ENCODE measurements at regions not wholly inside any gene's neighbourhood (a gene's known extent, or its start where the extent isn't known, plus 50 kb on each side); places are given as distances from the start of the nearest gene placed in this dataset.

DNA sequence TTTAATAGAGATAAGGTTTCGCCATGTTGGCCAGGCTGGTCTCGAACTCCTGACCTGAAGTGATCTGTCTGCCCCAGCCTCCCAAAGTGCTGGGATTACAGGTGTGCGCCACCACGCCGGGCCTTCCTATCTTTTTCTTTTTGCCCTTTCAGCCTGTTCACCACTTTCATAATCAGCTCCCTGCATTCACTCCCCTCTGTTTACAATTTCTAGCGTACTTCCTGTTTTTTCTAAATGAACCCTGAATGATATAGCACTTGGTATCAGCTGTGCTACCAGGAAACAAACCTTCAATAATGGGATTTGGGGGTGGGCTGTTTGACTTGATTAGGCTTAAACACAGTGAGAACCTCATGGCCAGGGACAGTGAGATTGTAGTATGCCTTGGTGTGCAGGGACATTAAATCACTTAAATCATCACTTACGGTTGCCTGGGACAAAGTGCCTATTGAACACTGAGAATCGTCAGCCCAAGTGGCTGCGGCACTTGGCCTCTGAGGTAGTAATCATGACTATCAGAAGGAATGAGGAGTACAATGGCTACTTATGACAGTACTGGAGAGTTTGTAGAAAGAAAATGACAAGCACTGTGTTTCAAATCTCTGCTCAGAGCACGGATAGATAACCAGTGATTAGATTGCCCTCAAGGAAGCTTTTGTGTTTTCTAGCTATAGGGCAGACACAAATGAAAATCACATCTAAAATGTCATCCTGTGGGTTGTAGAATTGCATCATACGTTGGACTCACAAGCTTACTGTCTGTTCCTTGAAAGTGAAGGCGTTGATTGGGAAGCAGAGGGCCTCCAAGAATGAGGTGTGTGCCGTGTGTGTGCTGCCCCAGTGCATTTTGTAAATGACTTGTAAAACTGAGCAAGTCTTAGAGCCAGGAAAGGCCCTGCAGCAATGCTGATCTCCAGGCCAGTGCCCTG, 661.8 kb downstream of the MATN1 start:
- DNase-seq = no peak

- DNase-seq = no peak
Observed at GRCh38 chr1:30060738-30061137, 662.6 kb downstream of the MATN1 start.

DNA sequence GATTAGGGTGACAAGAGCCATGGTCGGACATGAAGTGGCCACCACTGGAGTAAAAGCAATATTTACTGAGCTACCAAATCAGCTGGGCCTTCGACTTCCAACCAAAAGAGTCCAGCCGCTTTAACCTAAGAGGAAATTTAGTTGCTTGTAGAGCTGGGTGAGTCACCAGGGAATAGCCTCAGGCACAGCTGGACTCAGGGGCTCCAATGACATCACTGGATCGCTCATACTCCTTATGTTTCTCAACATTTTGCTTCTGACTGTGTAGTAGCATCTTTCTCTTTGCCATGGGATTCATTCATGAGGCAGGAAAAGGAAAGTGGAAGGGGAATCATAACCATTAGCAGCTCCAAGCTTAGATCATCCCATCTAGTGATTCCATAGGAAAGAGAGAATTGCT, 664.4 kb downstream of the MATN1 start:
- DNase-seq = no peak

DNA sequence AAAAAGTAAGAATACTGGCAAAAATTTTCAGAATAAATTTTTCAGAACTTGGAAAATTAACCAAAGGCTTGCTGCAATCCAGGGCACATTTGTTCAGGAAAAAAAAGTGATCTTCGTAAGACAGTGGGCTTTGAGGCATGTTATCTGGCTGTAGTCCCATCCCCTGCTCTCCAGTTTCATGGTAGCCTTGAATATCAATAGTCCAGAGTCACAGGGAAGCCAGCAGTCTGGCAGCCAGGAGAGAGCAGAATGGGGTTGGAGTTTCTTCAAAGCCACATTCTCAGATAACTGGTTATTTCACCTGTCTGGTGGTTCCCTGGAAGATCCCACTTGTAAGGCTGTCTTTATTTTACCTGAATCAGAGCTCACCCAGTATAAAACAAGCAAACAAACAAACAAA, 669.3 kb downstream of the MATN1 start:
- no peak for DNase-seq

DNA sequence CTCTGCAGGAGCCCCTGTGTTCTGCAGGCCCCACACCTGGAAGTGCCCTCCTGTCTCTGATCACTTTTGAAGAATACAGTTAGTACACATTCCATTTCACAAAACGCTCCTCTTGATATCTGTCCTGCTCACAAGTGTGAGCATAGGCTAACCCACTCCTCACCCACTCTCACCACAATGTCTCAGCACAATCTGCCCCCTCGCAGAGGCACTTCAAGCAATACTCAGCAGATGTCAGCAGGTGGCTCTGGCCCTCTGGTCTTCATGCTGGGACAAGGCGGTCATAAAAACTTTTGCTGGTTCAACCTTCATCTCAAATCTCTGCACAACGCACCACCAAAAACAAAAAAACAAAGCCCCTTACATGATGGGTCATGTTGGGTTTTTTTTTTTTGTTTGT, 671.2 kb downstream of the MATN1 start:
- no peak for DNase-seq

- DNase-seq = no peak
Observed at GRCh38 chr1:30051777-30052176, 671.6 kb downstream of the MATN1 start.

DNA sequence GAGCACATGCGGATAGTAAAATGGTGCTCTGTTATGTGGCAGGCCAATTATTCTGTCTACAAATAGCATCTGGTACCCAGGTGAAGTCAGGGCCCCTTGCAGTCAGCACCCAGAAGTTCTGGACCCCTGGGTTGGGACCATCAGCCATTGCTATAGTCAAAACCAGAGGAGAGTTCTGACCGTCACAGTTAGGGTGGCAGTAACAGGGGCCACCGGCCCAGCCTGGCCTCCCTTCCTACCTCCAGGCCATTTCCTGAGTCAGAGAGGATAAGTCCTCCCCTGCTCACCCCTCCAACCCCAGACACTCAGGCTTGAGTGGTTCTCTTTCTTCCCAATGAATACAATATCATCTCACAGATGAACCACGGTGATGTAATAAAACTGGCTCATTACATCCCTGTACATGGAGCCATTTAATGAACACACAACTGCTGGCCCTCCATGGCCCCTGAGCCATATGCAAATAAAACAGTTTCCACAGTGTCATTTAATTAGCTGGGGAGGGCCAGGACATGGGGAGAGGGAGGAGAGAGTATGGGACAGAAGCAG, 673.6 kb downstream of the MATN1 start:
- DNase-seq = no peak

GRCh38 chr1:30048905-30049304, 674.5 kb downstream of the MATN1 start:
- no peak for DNase-seq

GRCh38 chr1:30047576-30047975, 675.8 kb downstream of the MATN1 start:
- no peak for DNase-seq

DNA sequence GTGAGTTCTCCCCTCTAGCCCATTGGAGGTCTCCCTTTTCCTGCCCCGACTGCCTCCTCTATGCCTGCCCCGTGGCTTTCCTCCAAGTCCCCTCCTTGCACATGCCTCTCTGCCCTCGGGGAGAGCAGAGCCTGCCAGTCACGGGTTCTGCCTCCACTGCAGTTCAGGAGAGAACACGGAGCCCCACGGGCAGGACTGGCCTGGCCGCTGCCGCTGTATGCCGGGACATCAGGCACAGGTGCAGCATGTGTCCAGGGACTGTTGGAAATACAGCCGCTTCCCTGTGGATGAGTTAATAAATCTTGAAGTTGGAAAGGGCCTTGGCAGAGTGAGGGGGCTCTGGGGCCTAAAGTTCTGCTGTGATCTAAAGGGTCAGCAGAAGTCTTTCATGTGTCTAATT, 676.6 kb downstream of the MATN1 start:
- DNase-seq = no peak

- no peak for DNase-seq
Observed at GRCh38 chr1:30045304-30046090, 677.9 kb downstream of the MATN1 start.

GRCh38 chr1:30044656-30045144, 678.7 kb downstream of the MATN1 start:
- DNase-seq = no peak

GRCh38 chr1:30043731-30044408, 679.5 kb downstream of the MATN1 start:
- no peak for DNase-seq

DNA sequence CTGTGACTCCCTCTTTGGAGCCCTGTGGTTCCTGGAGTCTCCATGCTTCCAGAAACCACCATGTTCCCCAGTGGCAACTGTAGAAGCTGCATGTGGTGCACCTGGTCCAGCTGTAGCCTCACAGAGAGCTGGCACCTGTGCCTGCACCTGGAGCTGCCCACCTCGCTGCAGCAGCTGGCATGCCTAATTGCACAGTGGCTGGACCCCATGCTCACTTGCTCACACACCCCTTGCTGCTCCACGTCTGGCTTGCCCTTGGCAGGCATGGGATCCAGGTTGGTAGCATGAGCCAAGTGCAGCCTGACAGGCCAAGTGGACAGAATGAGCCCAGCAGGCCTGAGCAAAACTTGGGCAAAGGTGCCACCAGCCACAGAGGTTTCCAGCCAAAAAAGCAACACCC, 680.1 kb downstream of the MATN1 start:
- no peak for DNase-seq

- DNase-seq = no peak
Observed at GRCh38 chr1:30042438-30043147, 680.8 kb downstream of the MATN1 start.

GRCh38 chr1:30041741-30042437, 681.5 kb downstream of the MATN1 start:
- DNase-seq = no peak

GRCh38 chr1:30040081-30041019, 683.0 kb downstream of the MATN1 start:
- no peak for DNase-seq

GRCh38 chr1:30039354-30040080, 683.9 kb downstream of the MATN1 start:
- no peak for DNase-seq

DNA sequence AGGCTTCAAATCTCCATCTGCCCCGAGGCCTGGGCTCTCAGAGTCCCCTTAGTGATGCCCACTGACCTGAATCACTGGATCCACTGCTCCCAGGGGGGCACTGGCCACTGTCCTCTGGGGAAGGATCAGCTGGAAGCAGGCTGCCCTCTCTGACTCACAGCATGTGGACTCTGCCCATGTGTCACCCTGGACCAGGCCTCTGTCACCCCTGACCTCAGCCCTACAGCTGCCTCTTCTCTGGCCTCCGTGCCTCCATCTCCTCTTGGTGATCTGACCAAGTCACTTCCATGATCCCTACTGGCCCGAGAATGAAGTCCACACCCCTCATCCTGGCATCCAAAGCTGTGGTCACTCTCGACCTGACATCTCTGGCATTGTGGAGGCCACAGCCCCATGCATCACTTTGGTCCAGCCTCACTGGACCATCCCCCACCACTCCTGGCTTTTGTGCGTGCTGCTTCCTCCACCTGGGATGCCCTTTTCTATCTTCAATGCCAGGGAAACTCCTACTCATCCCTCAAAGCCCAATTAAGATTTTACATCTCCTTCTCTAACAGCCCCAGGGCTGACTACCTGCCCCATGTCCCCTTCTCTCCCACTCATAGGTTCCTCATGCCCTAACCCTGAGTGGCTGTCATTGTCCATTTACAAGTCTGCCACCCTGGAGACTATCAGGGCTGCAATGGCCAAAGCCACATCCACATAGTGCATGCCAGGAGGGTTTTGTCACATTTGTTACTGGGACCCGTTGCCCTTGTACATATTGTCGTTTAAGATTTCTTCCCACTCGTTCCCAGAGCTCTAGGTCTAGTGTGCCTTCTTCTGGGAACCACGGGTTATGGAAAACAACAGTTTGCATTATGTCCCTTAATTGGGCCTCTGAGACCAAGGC, 685.0 kb downstream of the MATN1 start:
- no peak for DNase-seq
